HG02885 (cell line): ENCODE measurements at regions not wholly inside any gene's neighbourhood (a gene's known extent, or its start where the extent isn't known, plus 50 kb on each side); places are given as distances from the start of the nearest gene placed in this dataset.

Source experiments
- ATAC-seq: cut with Tn5 transposase; IDR thresholded peaks from one replicate; pipeline ENCODE4 v1.9.1; 2021; ENCODE audit warnings: mild to moderate bottlenecking; ENCODE audit not compliant: unreplicated experiment, poor library complexity

- no peak for ATAC-seq
Measured at GRCh38 chr9:129281506-129282145, 103.6 kb upstream of the IER5L start.

GRCh38 chr9:129280623-129281271 is 102.7 kb upstream of the IER5L start:
- ATAC-seq, result no peak

GRCh38 chr9:129280236-129280622 is 102.2 kb upstream of the IER5L start:
- ATAC-seq, result no peak

GRCh38 chr9:129278391-129279237 is 100.6 kb upstream of the IER5L start:
- no peak for ATAC-seq

GRCh38 chr9:129276486-129277230 is 98.6 kb upstream of the IER5L start:
- no peak for ATAC-seq

GRCh38 chr9:129275626-129276247 is 97.7 kb upstream of the IER5L start:
- ATAC-seq, result no peak

GRCh38 chr9:129273941-129274684 is 96.1 kb upstream of the IER5L start:
- ATAC-seq, result no peak

GRCh38 chr9:129273136-129273895 is 95.3 kb upstream of the IER5L start:
- ATAC-seq, result no peak

- no peak for ATAC-seq
Measured at GRCh38 chr9:129272348-129273025, 94.4 kb upstream of the IER5L start.

- ATAC-seq, result peak; percentile 70
Measured at GRCh38 chr9:129270903-129271431, 92.9 kb upstream of the IER5L start.

- ATAC-seq, result peak; percentile 67
Measured at GRCh38 chr9:129270205-129270604, 92.1 kb upstream of the IER5L start.

GRCh38 chr9:129267141-129267540 is 89.1 kb upstream of the IER5L start:
- no peak for ATAC-seq

- ATAC-seq, result no peak
Measured at GRCh38 chr9:129266536-129266935, 88.5 kb upstream of the IER5L start.

- no peak for ATAC-seq
Measured at GRCh38 chr9:129264388-129264787, 86.3 kb upstream of the IER5L start.

GRCh38 chr9:129263836-129264235 is 85.8 kb upstream of the IER5L start:
- no peak for ATAC-seq

GRCh38 chr9:129262261-129262660 is 84.2 kb upstream of the IER5L start:
- no peak for ATAC-seq

- ATAC-seq, result no peak
Measured at GRCh38 chr9:129259375-129259774, 81.3 kb upstream of the IER5L start.

GRCh38 chr9:129258823-129259301 is 80.8 kb upstream of the IER5L start:
- no peak for ATAC-seq
